ENCODE measurements at regions not wholly inside any gene's neighbourhood (a gene's known extent, or its start where the extent isn't known, plus 50 kb on each side); places are given as distances from the start of the nearest gene placed in this dataset.

DNA sequence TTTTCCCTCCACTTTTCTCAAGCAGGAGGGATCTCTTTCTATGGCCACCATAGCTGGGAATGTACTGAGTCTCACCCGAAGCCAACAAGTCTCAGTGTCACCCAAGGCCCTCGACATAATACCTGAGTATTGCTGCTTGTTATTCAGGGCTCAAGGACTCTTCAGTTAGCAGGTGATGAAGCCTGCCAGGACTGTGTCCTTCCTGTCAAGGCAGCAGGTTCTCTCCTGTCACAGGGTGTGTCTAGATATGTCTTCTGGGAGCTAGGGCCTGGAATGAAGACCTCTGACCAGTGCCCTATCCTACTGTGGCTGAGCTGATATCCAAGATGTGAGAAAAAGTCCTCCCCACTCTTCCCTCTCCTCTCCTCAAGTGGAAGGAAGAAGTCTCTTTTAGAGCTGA lies 391.0 kb upstream of the DIPK2B start:
- Histone ChIP-seq H3K9me3 (no peaks in the 10 kb centered on the region), H3K4me1 (no peaks in the 10 kb centered on the region), H3K36me3 (no peaks in the 10 kb centered on the region), H3K27me3 (no peaks in the 10 kb centered on the region), H3K4me3 (replicated peaks in 1 of 3) (no peak overlapping the region), H3K27ac (no peak overlapping the region)
- peak; percentile 21 to 37 for DNase-seq
- TF ChIP-seq, protein P1, sequence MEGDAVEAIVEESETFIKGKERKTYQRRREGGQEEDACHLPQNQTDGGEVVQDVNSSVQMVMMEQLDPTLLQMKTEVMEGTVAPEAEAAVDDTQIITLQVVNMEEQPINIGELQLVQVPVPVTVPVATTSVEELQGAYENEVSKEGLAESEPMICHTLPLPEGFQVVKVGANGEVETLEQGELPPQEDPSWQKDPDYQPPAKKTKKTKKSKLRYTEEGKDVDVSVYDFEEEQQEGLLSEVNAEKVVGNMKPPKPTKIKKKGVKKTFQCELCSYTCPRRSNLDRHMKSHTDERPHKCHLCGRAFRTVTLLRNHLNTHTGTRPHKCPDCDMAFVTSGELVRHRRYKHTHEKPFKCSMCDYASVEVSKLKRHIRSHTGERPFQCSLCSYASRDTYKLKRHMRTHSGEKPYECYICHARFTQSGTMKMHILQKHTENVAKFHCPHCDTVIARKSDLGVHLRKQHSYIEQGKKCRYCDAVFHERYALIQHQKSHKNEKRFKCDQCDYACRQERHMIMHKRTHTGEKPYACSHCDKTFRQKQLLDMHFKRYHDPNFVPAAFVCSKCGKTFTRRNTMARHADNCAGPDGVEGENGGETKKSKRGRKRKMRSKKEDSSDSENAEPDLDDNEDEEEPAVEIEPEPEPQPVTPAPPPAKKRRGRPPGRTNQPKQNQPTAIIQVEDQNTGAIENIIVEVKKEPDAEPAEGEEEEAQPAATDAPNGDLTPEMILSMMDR (IDR thresholded peaks at IDR 0.05): no peak
- no peak for TF ChIP-seq POLR2A (IDR thresholded peaks at IDR 0.05)
- 39% methylated on average over 2 of the region's 2 CpGs; no CpG with 5 or more reads in 1 of the 2 donors for WGBS, 2 donors
- intact Hi-C loops (cut with DNase I): no loop called here

DNA sequence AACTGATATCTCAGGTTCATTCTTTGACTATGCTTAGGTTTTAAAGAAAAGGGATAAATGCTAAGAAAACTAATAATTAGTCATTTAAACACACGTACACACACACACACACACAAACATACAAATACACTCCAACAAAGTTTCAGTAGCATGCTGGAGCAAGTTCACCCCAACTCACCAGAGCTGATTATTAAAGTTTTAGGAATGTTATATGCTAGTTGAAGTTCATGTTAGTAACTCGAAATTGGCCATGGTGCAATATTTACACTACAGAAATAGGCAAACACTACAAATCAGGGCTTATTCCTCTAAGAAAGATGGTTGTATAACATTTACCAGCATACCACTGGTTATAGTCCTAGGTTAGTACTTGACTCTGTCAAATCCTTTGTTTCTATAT lies 384.0 kb upstream of the DIPK2B start:
- intact Hi-C loops (cut with DNase I): no loop called here
- no peak for TF ChIP-seq POLR2A (IDR thresholded peaks at IDR 0.05)
- TF ChIP-seq, protein P1 (IDR thresholded peaks at IDR 0.05): no peak
- Histone ChIP-seq H3K4me3 (replicated peaks in 1 of 3) (no peak overlapping the region), H3K4me1 (no peaks in the 10 kb centered on the region), H3K27ac (no peak overlapping the region), H3K36me3 (no peaks in the 10 kb centered on the region), H3K9me3 (no peaks in the 10 kb centered on the region), H3K27me3 (no peaks in the 10 kb centered on the region)
- no peak for DNase-seq
- 79 to 90% methylated on average over 2 of the region's 2 CpGs for WGBS, 2 donors

DNA sequence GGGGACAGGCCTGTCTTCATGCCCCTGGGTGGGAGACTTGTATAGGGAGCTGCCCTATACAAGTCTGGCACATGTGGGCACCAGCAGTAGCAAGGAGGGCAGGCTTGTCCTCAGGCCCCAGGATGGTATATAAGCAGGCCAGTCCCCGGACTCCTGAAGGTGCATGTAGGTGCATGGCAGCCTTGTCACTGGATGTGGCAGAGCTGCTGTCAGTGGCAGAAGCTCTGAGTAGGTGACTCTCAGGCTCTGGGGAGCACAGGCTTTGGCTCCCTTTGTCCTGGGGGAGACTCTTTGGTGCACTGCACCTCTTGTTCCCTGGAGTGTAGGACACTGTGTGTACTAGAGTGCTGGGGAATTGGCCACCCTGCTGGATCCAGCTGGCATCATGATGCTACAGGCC lies 376.7 kb upstream of the DIPK2B start:
- intact Hi-C loops (cut with DNase I): no loop called here
- H3K4me3 ChIP-seq (replicated peaks in 1 of 3): no peak overlapping the region
- no CpG with 5 or more reads among the region's 1 CpG for WGBS, 2 donors
- H3K4me1 ChIP-seq: no peaks in the 10 kb centered on the region
- H3K9me3 ChIP-seq: no peaks in the 10 kb centered on the region
- H3K27me3 ChIP-seq: no peaks in the 10 kb centered on the region
- H3K27ac ChIP-seq: no peak overlapping the region
- no peak for TF ChIP-seq POLR2A (IDR thresholded peaks at IDR 0.05)
- TF ChIP-seq, protein P1 (IDR thresholded peaks at IDR 0.05): no peak
- no peaks in the 10 kb centered on the region for H3K36me3 ChIP-seq
- no peak for DNase-seq

DNA sequence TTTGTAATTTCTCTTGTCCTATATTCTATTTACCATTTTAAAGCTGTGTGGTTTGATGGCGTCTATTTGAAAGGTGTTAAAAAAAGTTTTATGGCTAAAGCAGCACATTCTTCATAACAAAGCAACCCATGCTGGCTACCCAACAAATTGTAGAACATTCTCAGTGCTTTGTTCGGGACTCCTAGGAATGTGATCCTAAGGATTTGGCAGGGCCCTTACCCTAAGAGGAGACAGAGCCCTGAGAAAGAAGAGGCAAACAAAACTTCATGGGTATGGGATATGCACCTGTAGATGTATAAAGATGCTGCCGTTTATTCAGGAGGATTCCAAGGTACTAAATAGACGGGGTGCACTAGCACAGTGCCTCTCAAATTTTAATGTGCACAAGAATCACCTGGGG lies 370.8 kb upstream of the DIPK2B start:
- no peaks in the 10 kb centered on the region for H3K4me1 ChIP-seq
- intact Hi-C loops (cut with DNase I): no loop called here
- no peak for TF ChIP-seq POLR2A (IDR thresholded peaks at IDR 0.05)
- TF ChIP-seq, protein P1 (IDR thresholded peaks at IDR 0.05): no peak
- H3K36me3 ChIP-seq: no peaks in the 10 kb centered on the region
- 75 to 78% methylated on average over 4 of the region's 4 CpGs for WGBS, 2 donors
- no peak for DNase-seq
- no peaks in the 10 kb centered on the region for H3K27me3 ChIP-seq
- H3K9me3 ChIP-seq: no peaks in the 10 kb centered on the region
- no peak overlapping the region for H3K27ac ChIP-seq
- H3K4me3 ChIP-seq (replicated peaks in 1 of 3): no peak overlapping the region

DNA sequence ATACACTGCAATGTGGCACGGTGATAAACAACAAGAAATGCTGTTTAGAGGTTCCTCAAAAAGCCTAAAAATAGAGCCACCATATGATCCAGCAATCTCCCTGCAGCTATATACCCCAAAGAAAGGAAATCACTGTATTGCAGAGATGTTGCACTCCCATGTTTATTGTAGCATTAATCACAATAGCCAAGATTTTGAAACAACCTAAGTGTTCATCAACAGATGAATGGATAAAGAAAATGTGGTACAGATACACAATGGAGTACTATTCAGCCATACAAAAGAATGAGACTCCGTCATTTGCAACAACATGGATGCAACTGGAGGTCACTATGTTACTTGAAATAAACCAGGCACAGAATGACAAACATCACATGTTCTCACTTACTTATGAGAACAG lies 365.8 kb upstream of the DIPK2B start:
- Histone ChIP-seq H3K9me3 (no peaks in the 10 kb centered on the region), H3K4me3 (replicated peaks in 1 of 3) (no peak overlapping the region), H3K4me1 (no peaks in the 10 kb centered on the region), H3K27me3 (no peaks in the 10 kb centered on the region), H3K27ac (no peak overlapping the region), H3K36me3 (no peaks in the 10 kb centered on the region)
- intact Hi-C loops (cut with DNase I): no loop called here
- DNase-seq: no peak
- 92 to 95% methylated on average over 2 of the region's 2 CpGs for WGBS, 2 donors
- TF ChIP-seq, protein P1 (IDR thresholded peaks at IDR 0.05): no peak
- no peak for TF ChIP-seq POLR2A (IDR thresholded peaks at IDR 0.05)

Data from thyroid gland (tissue), 4 donors.